OCI-LY1 (cell line): ENCODE measurements at regions not wholly inside any gene's neighbourhood (a gene's known extent, or its start where the extent isn't known, plus 50 kb on each side); places are given as distances from the start of the nearest gene placed in this dataset.

Source experiments
- H2AFZ ChIP-seq: fragments of 200-600 bp; sonication (generic), shearing (Covaris generic); 2 replicates; pipeline ENCODE4 v1.6.0; 2014; ENCODE audit warnings: antibody characterized with exemption, mild to moderate bottlenecking, low read length
- H3F3A ChIP-seq: fragments of 200-600 bp; sonication (generic), shearing (Covaris generic); 2 replicates; pipeline ENCODE4 v1.6.0; 2014; ENCODE audit warnings: mild to moderate bottlenecking, antibody characterized with exemption, low read length, moderate library complexity; ENCODE audit not compliant: insufficient read depth
- H3K27ac ChIP-seq: fragments of 200-600 bp; sonication (generic); 2 replicates; pipeline ENCODE4 v1.5.1; 2014; ENCODE audit warnings: low read length, mixed run types, mild to moderate bottlenecking, low read depth; ENCODE audit not compliant: poor library complexity, severe bottlenecking
- H3K27me3 ChIP-seq: fragments of 200-600 bp; sonication (generic); 2 replicates; pipeline ENCODE4 v1.6.0; 2014; ENCODE audit warnings: antibody characterized with exemption, mild to moderate bottlenecking, low read length, moderate library complexity; ENCODE audit not compliant: insufficient read depth
- H3K36me3 ChIP-seq: fragments of 200-600 bp; sonication (generic); 2 replicates; pipeline ENCODE4 v1.6.1; 2014; ENCODE audit warnings: mild to moderate bottlenecking, antibody characterized with exemption, low read length, moderate library complexity, mixed read lengths; ENCODE audit not compliant: insufficient read depth
- H3K4me1 ChIP-seq: fragments of 200-600 bp; sonication (generic); 2 replicates; pipeline ENCODE4 v1.5.1; 2014; ENCODE audit warnings: mild to moderate bottlenecking, low read length, moderate library complexity; ENCODE audit not compliant: insufficient read depth, severe bottlenecking
- H3K4me2 ChIP-seq: fragments of 200-600 bp; sonication (generic), shearing (Covaris generic); 2 replicates; pipeline ENCODE4 v1.6.1; 2014; ENCODE audit warnings: low read length
- H3K4me3 ChIP-seq: fragments of 200-600 bp; sonication (generic); 2 replicates; pipeline ENCODE4 v1.5.1; 2014; ENCODE audit warnings: low read length, low read depth, mild to moderate bottlenecking, mixed read lengths; ENCODE audit not compliant: poor library complexity, severe bottlenecking
- H3K79me2 ChIP-seq: fragments of 200-600 bp; shearing (Covaris generic); 2 replicates; pipeline ENCODE4 v1.6.1; 2016; ENCODE audit warnings: mixed run types, low read length, mixed read lengths; ENCODE audit not compliant: insufficient read depth
- H3K9ac ChIP-seq: fragments of 200-600 bp; sonication (generic), shearing (Covaris generic); 2 replicates; pipeline ENCODE4 v1.6.1; 2014; ENCODE audit warnings: mild to moderate bottlenecking, low read length, mixed read lengths
- H3K9me2 ChIP-seq: fragments of 200-600 bp; sonication (generic), shearing (Covaris generic); 2 replicates; pipeline ENCODE4 v1.6.1; 2014; ENCODE audit warnings: low read depth, mild to moderate bottlenecking, low read length, mixed read lengths
- H3K9me3 ChIP-seq: fragments of 200-600 bp; shearing (Covaris generic); 2 replicates; pipeline ENCODE4 v1.6.1; 2014; ENCODE audit warnings: low read length, mixed read lengths
- H4K20me1 ChIP-seq: fragments of 200-600 bp; sonication (generic), shearing (Covaris generic); 2 replicates; pipeline ENCODE4 v1.6.0; 2016; ENCODE audit warnings: mild to moderate bottlenecking, low read length; ENCODE audit not compliant: insufficient read depth
- CTCF ChIP-seq: fragments of 200-600 bp; sonication (generic), shearing (Covaris generic); IDR thresholded peaks from 2 replicates; pipeline ENCODE4 v1.5.1; 2017; ENCODE audit warnings: mild to moderate bottlenecking, antibody characterized with exemption, low read length, moderate library complexity, mixed read lengths
- EZH2 ChIP-seq: fragments of 200-600 bp; sonication (generic), shearing (Covaris generic); IDR thresholded peaks from 2 replicates; pipeline ENCODE4 v1.8.0; 2017; ENCODE audit warnings: borderline replicate concordance, mixed run types, mild to moderate bottlenecking, antibody characterized with exemption, low read length, moderate library complexity, mixed read lengths

GRCh38 chr7:16211402-16211925, 209.9 kb downstream of the CRPPA start:
- Histone ChIP-seq H3K9me2 (no peaks in the 10 kb centered on the region), H3K27me3 (no peaks in the 10 kb centered on the region), H3K4me1 (no peaks in the 10 kb centered on the region), H3K4me3 (no peak overlapping the region), H2AFZ (no peak overlapping the region), H3K36me3 (no peaks in the 10 kb centered on the region), H3F3A (no peaks in the 10 kb centered on the region), H3K9ac (no peak overlapping the region), H3K4me2 (no peak overlapping the region), H3K79me2 (no peaks in the 10 kb centered on the region), H3K27ac (no peak overlapping the region), H4K20me1 (no peaks in the 10 kb centered on the region), H3K9me3 (no peaks in the 10 kb centered on the region)
- TF ChIP-seq CTCF (no peak), EZH2 (no peak)

- Histone ChIP-seq H3K79me2 (no peaks in the 10 kb centered on the region), H3K27ac (no peak overlapping the region)
- no peak for TF ChIP-seq CTCF
- no peak for TF ChIP-seq EZH2
Observed at GRCh38 chr7:16210171-16210570, 211.2 kb downstream of the CRPPA start.

GRCh38 chr7:16207321-16207720, 214.0 kb downstream of the CRPPA start:
- H3K9me2 ChIP-seq: no peaks in the 10 kb centered on the region
- no peaks in the 10 kb centered on the region for H3K4me1 ChIP-seq
- no peak overlapping the region for H2AFZ ChIP-seq
- no peak for TF ChIP-seq EZH2
- TF ChIP-seq CTCF: no peak
- H3K27me3 ChIP-seq: no peaks in the 10 kb centered on the region
- H3K9me3 ChIP-seq: no peaks in the 10 kb centered on the region
- H3K79me2 ChIP-seq: no peaks in the 10 kb centered on the region
- H3F3A ChIP-seq: no peaks in the 10 kb centered on the region
- no peaks in the 10 kb centered on the region for H3K36me3 ChIP-seq
- no peak overlapping the region for H3K27ac ChIP-seq
- H3K9ac ChIP-seq: no peak overlapping the region
- H3K4me3 ChIP-seq: no peak overlapping the region
- no peak overlapping the region for H3K4me2 ChIP-seq
- H4K20me1 ChIP-seq: no peaks in the 10 kb centered on the region

More at GRCh38 chr7:16210171-16210570, 211.2 kb downstream of the CRPPA start:
- H2AFZ ChIP-seq: no peak overlapping the region
- H3F3A ChIP-seq: no peaks in the 10 kb centered on the region
- no peaks in the 10 kb centered on the region for H3K4me1 ChIP-seq
- no peaks in the 10 kb centered on the region for H4K20me1 ChIP-seq
- no peak overlapping the region for H3K9ac ChIP-seq
- H3K9me2 ChIP-seq: no peaks in the 10 kb centered on the region
- no peaks in the 10 kb centered on the region for H3K27me3 ChIP-seq
- H3K4me2 ChIP-seq: no peak overlapping the region
- no peaks in the 10 kb centered on the region for H3K36me3 ChIP-seq
- no peak overlapping the region for H3K4me3 ChIP-seq
- H3K9me3 ChIP-seq: no peaks in the 10 kb centered on the region
